ENCODE measurements at regions not wholly inside any gene's neighbourhood (a gene's known extent, or its start where the extent isn't known, plus 50 kb on each side); places are given as distances from the start of the nearest gene placed in this dataset.

DNA sequence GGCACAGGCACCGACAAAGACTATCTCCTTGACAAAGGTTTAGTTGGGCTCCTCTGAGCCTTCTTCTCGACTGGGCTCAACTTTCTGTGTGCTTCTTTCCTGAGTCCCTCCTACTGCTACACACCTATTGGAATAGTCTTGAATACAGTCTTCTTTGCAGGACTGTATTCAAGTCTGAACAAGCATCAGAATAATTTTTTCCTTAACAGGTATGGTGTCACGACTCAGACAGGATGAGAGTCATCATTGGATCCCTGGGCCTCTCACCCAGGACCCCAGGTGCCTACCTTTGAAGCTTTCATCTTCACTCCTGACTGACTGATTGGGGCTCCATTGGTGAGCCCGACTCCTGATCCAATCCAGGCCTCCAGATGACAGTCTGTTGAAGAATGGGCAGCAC is 66.3 kb downstream of the CRYGS start:
- TF ChIP-seq CTCF (IDR thresholded peaks at IDR 0.05) = no peak
- no peak for TF ChIP-seq POLR2A (IDR thresholded peaks at IDR 0.05)

Data from testis (tissue), 2 donors.